WERI-Rb-1 (cell line): ENCODE measurements at regions not wholly inside any gene's neighbourhood (a gene's known extent, or its start where the extent isn't known, plus 50 kb on each side); places are given as distances from the start of the nearest gene placed in this dataset.

ENCODE experiments used
- DNase-seq: peaks from one replicate; pipeline ENCODE4 v3.0.0-alpha.2; 2020
- H3K27ac ChIP-seq: fragments of 250-450 bp; sonication (Bioruptor Pico); 2 replicates; pipeline ENCODE4 v1.5.1; 2020; ENCODE audit warnings: mild to moderate bottlenecking, moderate library complexity
- H3K27me3 ChIP-seq: fragments of 250-450 bp; sonication (Bioruptor Pico); 2 replicates; pipeline ENCODE4 v1.5.1; 2021; ENCODE audit warnings: mild to moderate bottlenecking, low read depth, moderate library complexity; ENCODE audit not compliant: insufficient read depth, severe bottlenecking
- H3K36me3 ChIP-seq: fragments of 250-450 bp; sonication (Bioruptor Pico); 2 replicates; pipeline ENCODE4 v1.5.1; 2020; ENCODE audit warnings: mild to moderate bottlenecking, moderate library complexity
- H3K4me3 ChIP-seq: 2 replicates; pipeline ENCODE4 v1.5.1; 2011; ENCODE audit warnings: low read depth, mild to moderate bottlenecking, control low read depth, low read length
- H3K9me3 ChIP-seq: fragments of 250-450 bp; sonication (Bioruptor Pico); 2 replicates; pipeline ENCODE4 v1.5.1; 2021; ENCODE audit warnings: mild to moderate bottlenecking, moderate library complexity; ENCODE audit not compliant: severe bottlenecking
- TF ChIP-seq, protein P1 (sequence below): IDR thresholded peaks from 2 replicates; pipeline ENCODE4 v1.5.1; 2011; ENCODE audit warnings: low read depth, mild to moderate bottlenecking, control low read depth, inconsistent platforms, low read length

DNA sequence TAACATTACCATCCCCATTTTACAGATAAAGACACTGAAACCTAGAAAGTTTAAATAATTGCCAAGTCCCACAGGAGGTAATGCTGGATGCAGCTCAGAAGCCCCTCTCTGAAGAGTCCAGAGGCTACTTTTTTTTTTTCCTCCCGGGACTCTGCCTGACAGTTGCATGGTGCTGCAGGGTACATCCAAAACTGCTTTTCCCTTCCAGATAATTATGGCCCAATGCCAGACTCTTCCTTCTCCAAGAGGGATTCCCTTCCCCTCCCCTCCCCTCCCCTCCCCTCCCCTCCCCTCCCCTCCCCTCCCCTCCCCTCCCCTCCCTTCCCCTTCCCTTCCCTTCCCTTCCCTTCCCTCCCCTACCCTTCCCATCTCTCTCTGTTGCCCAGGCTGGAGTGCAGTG lies 122.9 kb downstream of the LSMEM1 start:
- Histone ChIP-seq H3K27me3 (no peaks in the 10 kb centered on the region), H3K36me3 (no peaks in the 10 kb centered on the region), H3K9me3 (no peaks in the 10 kb centered on the region), H3K27ac (no peak overlapping the region), H3K4me3 (no peak overlapping the region)
- DNase-seq: no peak
- TF ChIP-seq, protein P1, sequence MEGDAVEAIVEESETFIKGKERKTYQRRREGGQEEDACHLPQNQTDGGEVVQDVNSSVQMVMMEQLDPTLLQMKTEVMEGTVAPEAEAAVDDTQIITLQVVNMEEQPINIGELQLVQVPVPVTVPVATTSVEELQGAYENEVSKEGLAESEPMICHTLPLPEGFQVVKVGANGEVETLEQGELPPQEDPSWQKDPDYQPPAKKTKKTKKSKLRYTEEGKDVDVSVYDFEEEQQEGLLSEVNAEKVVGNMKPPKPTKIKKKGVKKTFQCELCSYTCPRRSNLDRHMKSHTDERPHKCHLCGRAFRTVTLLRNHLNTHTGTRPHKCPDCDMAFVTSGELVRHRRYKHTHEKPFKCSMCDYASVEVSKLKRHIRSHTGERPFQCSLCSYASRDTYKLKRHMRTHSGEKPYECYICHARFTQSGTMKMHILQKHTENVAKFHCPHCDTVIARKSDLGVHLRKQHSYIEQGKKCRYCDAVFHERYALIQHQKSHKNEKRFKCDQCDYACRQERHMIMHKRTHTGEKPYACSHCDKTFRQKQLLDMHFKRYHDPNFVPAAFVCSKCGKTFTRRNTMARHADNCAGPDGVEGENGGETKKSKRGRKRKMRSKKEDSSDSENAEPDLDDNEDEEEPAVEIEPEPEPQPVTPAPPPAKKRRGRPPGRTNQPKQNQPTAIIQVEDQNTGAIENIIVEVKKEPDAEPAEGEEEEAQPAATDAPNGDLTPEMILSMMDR: no peak

GRCh38 chr7:112610636-112611035 lies 129.8 kb downstream of the LSMEM1 start:
- no peaks in the 10 kb centered on the region for H3K9me3 ChIP-seq
- DNase-seq: no peak
- H3K4me3 ChIP-seq: no peak overlapping the region
- H3K27ac ChIP-seq: no peak overlapping the region
- no peaks in the 10 kb centered on the region for H3K27me3 ChIP-seq
- no peaks in the 10 kb centered on the region for H3K36me3 ChIP-seq
- TF ChIP-seq, protein P1: no peak

DNA sequence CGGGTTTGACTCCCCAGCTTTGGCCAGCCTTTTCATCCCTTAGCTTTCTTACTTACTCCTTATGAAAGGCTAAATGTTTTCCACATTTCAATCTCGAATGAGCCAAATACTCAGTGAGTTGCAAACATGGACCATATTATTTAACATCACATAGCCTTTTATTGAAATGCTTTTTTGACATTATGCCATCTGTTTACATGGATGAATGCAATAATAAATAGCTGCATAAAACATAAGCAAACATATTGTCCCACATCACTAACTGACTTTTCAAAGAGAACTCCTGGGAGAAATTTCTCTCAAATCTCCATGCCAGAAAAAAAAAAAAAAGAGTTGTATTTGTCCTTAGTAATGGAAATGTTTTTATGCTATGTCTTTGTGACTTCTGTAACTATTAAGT lies 134.9 kb downstream of the LSMEM1 start:
- no peaks in the 10 kb centered on the region for H3K36me3 ChIP-seq
- H3K4me3 ChIP-seq: no peak overlapping the region
- TF ChIP-seq, protein P1: no peak
- DNase-seq: no peak
- H3K9me3 ChIP-seq: no peaks in the 10 kb centered on the region
- no peak overlapping the region for H3K27ac ChIP-seq
- no peaks in the 10 kb centered on the region for H3K27me3 ChIP-seq

GRCh38 chr7:112616295-112616694 lies 135.5 kb downstream of the LSMEM1 start:
- TF ChIP-seq, protein P1: no peak
- H3K9me3 ChIP-seq: no peaks in the 10 kb centered on the region
- no peaks in the 10 kb centered on the region for H3K36me3 ChIP-seq

GRCh38 chr7:112619343-112619742 lies 138.6 kb downstream of the LSMEM1 start:
- Histone ChIP-seq H3K27ac (no peak overlapping the region), H3K36me3 (no peaks in the 10 kb centered on the region), H3K9me3 (no peaks in the 10 kb centered on the region), H3K27me3 (no peaks in the 10 kb centered on the region), H3K4me3 (no peak overlapping the region)
- DNase-seq: no peak
- TF ChIP-seq, protein P1: no peak

More at GRCh38 chr7:112616295-112616694, 135.5 kb downstream of the LSMEM1 start:
- Histone ChIP-seq H3K4me3 (no peak overlapping the region), H3K27me3 (no peaks in the 10 kb centered on the region), H3K27ac (no peak overlapping the region)
- no peak for DNase-seq

- no peak for DNase-seq
- TF ChIP-seq, protein P1: no peak
- H3K27me3 ChIP-seq: no peaks in the 10 kb centered on the region
- H3K4me3 ChIP-seq: no peak overlapping the region
- H3K9me3 ChIP-seq: no peaks in the 10 kb centered on the region
- no peaks in the 10 kb centered on the region for H3K36me3 ChIP-seq
- H3K27ac ChIP-seq: no peak overlapping the region
Observed at GRCh38 chr7:112622159-112622715, 141.4 kb downstream of the LSMEM1 start.
